HCT116 (cell line): ENCODE measurements at regions not wholly inside any gene's neighbourhood (a gene's known extent, or its start where the extent isn't known, plus 50 kb on each side); places are given as distances from the start of the nearest gene placed in this dataset.

Source experiments
- ATAC-seq: fragments of 200-7000 bp; cut with Tn5 transposase; 2 replicates; pipeline ENCODE4 v1.9.1; 2020; ENCODE audit warnings: mild to moderate bottlenecking, moderate library complexity
- BruUV-seq: library from RNA; stranded (reverse); fragments of 400-500 nt; replicated peaks from 2 replicates; lab custom pipeline; 2021; lab: Mats Ljungman, UMichigan
- CTCF ChIA-PET: fragments of 300-600 bp; sonication (Branson Sonifier 250); formaldehyde crosslinking; loops from one replicate; lab custom pipeline; 2021; ENCODE audit warnings: antibody characterized with exemption; lab: Charles Lee
- POLR2A ChIA-PET: fragments of 300-600, 350-600 bp; sonication (Branson Sonifier 250); formaldehyde crosslinking; loops from one replicate; lab custom pipeline; 2021; ENCODE audit warnings: antibody characterized with exemption; lab: Charles Lee
- RAD21 ChIA-PET, 2 experiments: fragments of 300-600 bp; sonication (Branson Sonifier 250); formaldehyde crosslinking; loops; one replicate each; lab custom pipeline; 2023; ENCODE audit warnings: low total read pairs in 2 of 2; ENCODE audit not compliant: uncharacterized antibody in 2 of 2, unreplicated experiment in 2 of 2, low non-redundant PET in 1 of 2; lab: Charles Lee
- DNase-seq: peaks from one replicate; pipeline ENCODE4 v3.0.0-alpha.2; 2010; ENCODE audit warnings: low read depth, low spot score
- H2AFZ ChIP-seq: fragments of 200-600 bp; shearing (Covaris generic), sonication (generic); 2 replicates; pipeline ENCODE4 v1.6.1; 2017; ENCODE audit warnings: low read depth, mixed run types, mixed read lengths, antibody characterized with exemption, low read length; ENCODE audit not compliant: poor library complexity, severe bottlenecking
- H3K27ac ChIP-seq: 2 replicates; pipeline ENCODE4 v1.5.1; 2012; ENCODE audit warnings: low read depth, low read length
- H3K27me3 ChIP-seq: fragments of 200-600 bp; sonication (generic); 2 replicates; pipeline ENCODE4 v1.6.1; 2016; ENCODE audit warnings: mixed run types, low read length, mixed read lengths; ENCODE audit not compliant: insufficient read depth
- H3K36me3 ChIP-seq, 2 experiments: fragments of 200-500 bp in 1 of 2; fragments of 200-600 bp in 1 of 2; sonication (Bioruptor generic) in 1 of 2; sonication (generic) in 1 of 2; 2 replicates each; pipeline versions ENCODE4 v1.5.1 to v1.6.1; 2014 to 2016; ENCODE audit warnings: low read length in 2 of 2, inconsistent platforms in 1 of 2, mixed read lengths in 1 of 2, mixed run types in 1 of 2; ENCODE audit not compliant: insufficient read depth in 2 of 2, control insufficient read depth in 1 of 2
- H3K4me1 ChIP-seq, 2 experiments: fragments of 200-600 bp in 1 of 2; sonication (generic) in 1 of 2; 2 replicates each; pipeline versions ENCODE4 v1.5.1 to v1.6.1; 2012 to 2017; ENCODE audit warnings: low read length in 2 of 2, inconsistent platforms in 1 of 2, mild to moderate bottlenecking in 1 of 2, mixed read lengths in 1 of 2, mixed run types in 1 of 2, moderate library complexity in 1 of 2; ENCODE audit not compliant: insufficient read depth in 2 of 2, control insufficient read depth in 1 of 2
- H3K4me2 ChIP-seq: fragments of 200-600 bp; sonication (generic); 2 replicates; pipeline ENCODE4 v1.6.1; 2017; ENCODE audit warnings: mixed run types, low read length, mixed read lengths
- H3K4me3 ChIP-seq, 2 experiments: fragments of 200-600 bp in 1 of 2; sonication (generic) in 1 of 2; replicated peaks in 1 of 2; 2 replicates each; pipeline ENCODE4 v1.5.1; 2011 to 2016; ENCODE audit warnings: low read length in 2 of 2, control low read depth in 1 of 2, low read depth in 1 of 2, mild to moderate bottlenecking in 1 of 2, mixed read lengths in 1 of 2, mixed run types in 1 of 2
- H3K79me2 ChIP-seq: fragments of 200-600 bp; sonication (generic); 2 replicates; pipeline ENCODE4 v1.6.1; 2017; ENCODE audit warnings: mild to moderate bottlenecking, mixed run types, low read length, moderate library complexity, mixed read lengths; ENCODE audit not compliant: insufficient read depth
- H3K9ac ChIP-seq: fragments of 200-600 bp; sonication (generic); 2 replicates; pipeline ENCODE4 v1.6.1; 2016; ENCODE audit warnings: low read length, mixed read lengths
- H3K9me2 ChIP-seq: fragments of 200-600 bp; sonication (generic), shearing (Covaris generic); 2 replicates; pipeline ENCODE4 v1.6.1; 2017; ENCODE audit warnings: mixed run types, mild to moderate bottlenecking, moderate library complexity; ENCODE audit not compliant: insufficient read depth
- H3K9me3 ChIP-seq, 2 experiments: fragments of 200-500 bp in 1 of 2; fragments of 200-600 bp in 1 of 2; sonication (Bioruptor generic) in 1 of 2; sonication (generic) in 1 of 2; 2 replicates each; pipeline ENCODE4 v1.6.1; 2014 to 2017; ENCODE audit warnings: low read length in 2 of 2, mixed read lengths in 2 of 2, inconsistent platforms in 1 of 2, low read depth in 1 of 2, mild to moderate bottlenecking in 1 of 2, mixed run types in 1 of 2, moderate library complexity in 1 of 2; ENCODE audit not compliant: control insufficient read depth in 1 of 2, insufficient read depth in 1 of 2
- H4K20me1 ChIP-seq: fragments of 200-600 bp; sonication (generic), shearing (Covaris generic); 2 replicates; pipeline ENCODE4 v1.6.1; 2017; ENCODE audit warnings: mixed run types, mild to moderate bottlenecking, moderate library complexity; ENCODE audit not compliant: insufficient read depth
- ATF3 ChIP-seq: IDR thresholded peaks from 2 replicates; pipeline ENCODE4 v1.6.1; 2012
- CBX3 ChIP-seq: IDR thresholded peaks from 2 replicates; pipeline ENCODE4 v1.6.1; 2012; ENCODE audit warnings: low read depth
- CTCF ChIP-seq, 3 experiments: fragments of 200-600 bp in 1 of 3; sonication (generic) in 1 of 3; IDR thresholded peaks in 2 of 3; conservative IDR thresholded peaks in 1 of 3; 2 replicates each; pipeline ENCODE4 v1.5.1; 2012 to 2017; ENCODE audit warnings: low read depth in 2 of 3, low read length in 2 of 3, antibody characterized with exemption in 1 of 3, borderline replicate concordance in 1 of 3, control low read depth in 1 of 3, mild to moderate bottlenecking in 1 of 3, mixed read lengths in 1 of 3, mixed run types in 1 of 3, moderate library complexity in 1 of 3; ENCODE audit not compliant: insufficient read depth in 1 of 3
- ELF1 ChIP-seq: IDR thresholded peaks from 2 replicates; pipeline ENCODE4 v1.6.1; 2012; ENCODE audit warnings: low read depth, borderline replicate concordance
- EZH2phosphoT487 ChIP-seq: fragments of 200-600 bp; IDR thresholded peaks from 2 replicates; pipeline ENCODE4 v1.6.1; 2018; ENCODE audit warnings: antibody characterized with exemption, borderline replicate concordance
- FOSL1 ChIP-seq: IDR thresholded peaks from 2 replicates; pipeline ENCODE4 v1.6.1; 2012; ENCODE audit warnings: low read depth
- JUND ChIP-seq: IDR thresholded peaks from 2 replicates; pipeline ENCODE4 v1.6.1; 2012
- POLR2A ChIP-seq: IDR thresholded peaks from 2 replicates; pipeline ENCODE4 v1.7.0; 2011; ENCODE audit warnings: borderline replicate concordance; ENCODE audit not compliant: insufficient read depth, insufficient read length; ENCODE audit errors: extremely low read depth
- POLR2AphosphoS5 ChIP-seq: IDR thresholded peaks from 2 replicates; pipeline ENCODE4 v1.6.1; 2011; ENCODE audit warnings: mild to moderate bottlenecking, low read depth, low read length, moderate library complexity
- SIN3A ChIP-seq: IDR thresholded peaks from 2 replicates; pipeline ENCODE4 v1.6.1; 2012; ENCODE audit warnings: low read depth
- SP1 ChIP-seq: IDR thresholded peaks from 2 replicates; pipeline ENCODE4 v1.6.1; 2012; ENCODE audit warnings: low read depth
- SRF ChIP-seq: IDR thresholded peaks from 2 replicates; pipeline ENCODE4 v1.6.1; 2012; ENCODE audit warnings: low read depth
- TCF7L2 ChIP-seq: IDR thresholded peaks from 2 replicates; pipeline ENCODE4 v1.7.0; 2011; ENCODE audit warnings: borderline replicate concordance, inconsistent platforms; ENCODE audit not compliant: insufficient read depth, insufficient read length; ENCODE audit errors: extremely low read depth
- YY1 ChIP-seq: IDR thresholded peaks from 2 replicates; pipeline ENCODE4 v1.6.1; 2011; ENCODE audit warnings: low read length, low read depth, moderate library complexity, mild to moderate bottlenecking; ENCODE audit not compliant: insufficient replicate concordance; ENCODE audit errors: extremely low read depth
- ZFX ChIP-seq: fragments of 450-650 bp; IDR thresholded peaks from 2 replicates; pipeline ENCODE4 v1.6.1; 2017
- ZNF274 ChIP-seq: fragments of 200-500 bp; sonication (Bioruptor generic); IDR thresholded peaks from 2 replicates; pipeline ENCODE4 v1.6.1; 2014; ENCODE audit warnings: mild to moderate bottlenecking, low read depth, low read length, inconsistent platforms
- intact Hi-C: fragments of 100-400 bp; cut with micrococcal nuclease; formaldehyde crosslinking; loops from 2 replicates; pipeline ENCODE4 v1.10.0; 2022
- TF ChIP-seq, protein P1 (sequence below): IDR thresholded peaks from 2 replicates; pipeline ENCODE4 v1.6.1; 2012
- TF ChIP-seq, protein P2 (sequence below): IDR thresholded peaks from 2 replicates; pipeline ENCODE4 v1.6.1; 2012; ENCODE audit warnings: low read depth
- TF ChIP-seq, protein P3 (sequence below): IDR thresholded peaks from 2 replicates; pipeline ENCODE4 v1.6.1; 2011; ENCODE audit warnings: mild to moderate bottlenecking, low read length, moderate library complexity; ENCODE audit not compliant: insufficient replicate concordance; ENCODE audit errors: extremely low read depth

- no peak overlapping the region for H2AFZ ChIP-seq
- BruUV-seq: no TSS peak
- no peak overlapping the region for H3K27ac ChIP-seq
- no peak for ATAC-seq
- POLR2A ChIA-PET: no interaction called here
- H3K79me2 ChIP-seq: no peaks in the 10 kb centered on the region
- H3K4me2 ChIP-seq: no peak overlapping the region
- intact Hi-C loops: no loop called here
- no peaks in the 10 kb centered on the region for H3K9me2 ChIP-seq
- no peak overlapping the region for H3K9ac ChIP-seq
- H4K20me1 ChIP-seq: no peaks in the 10 kb centered on the region
- H3K4me1 ChIP-seq: no peaks in the 10 kb centered on the region
- H3K36me3 ChIP-seq: no peaks in the 10 kb centered on the region
- no peak overlapping the region for H3K4me3 ChIP-seq
- TF ChIP-seq ZFX (no peak), ELF1 (no peak), EZH2phosphoT487 (no peak), CBX3 (no peak), POLR2A (no peak), SP1 (no peak), TCF7L2 (no peak), POLR2AphosphoS5 (no peak), YY1 (no peak), FOSL1 (no peak), ZNF274 (no peak), SIN3A (no peak), JUND (no peak), CTCF (IDR thresholded peaks at IDR 0.05 in 2 of 3, conservative IDR thresholded peaks at IDR 0.05 in 1 of 3; ENCODE audit: borderline replicate concordance in 1 of 3, insufficient read depth in 1 of 3, low read depth in 2 of 3, low read length in 2 of 3) (no peak), ATF3 (no peak), SRF (no peak)
- TF ChIP-seq, protein P1, sequence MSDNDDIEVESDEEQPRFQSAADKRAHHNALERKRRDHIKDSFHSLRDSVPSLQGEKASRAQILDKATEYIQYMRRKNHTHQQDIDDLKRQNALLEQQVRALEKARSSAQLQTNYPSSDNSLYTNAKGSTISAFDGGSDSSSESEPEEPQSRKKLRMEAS: no peak
- TF ChIP-seq, protein P2, sequence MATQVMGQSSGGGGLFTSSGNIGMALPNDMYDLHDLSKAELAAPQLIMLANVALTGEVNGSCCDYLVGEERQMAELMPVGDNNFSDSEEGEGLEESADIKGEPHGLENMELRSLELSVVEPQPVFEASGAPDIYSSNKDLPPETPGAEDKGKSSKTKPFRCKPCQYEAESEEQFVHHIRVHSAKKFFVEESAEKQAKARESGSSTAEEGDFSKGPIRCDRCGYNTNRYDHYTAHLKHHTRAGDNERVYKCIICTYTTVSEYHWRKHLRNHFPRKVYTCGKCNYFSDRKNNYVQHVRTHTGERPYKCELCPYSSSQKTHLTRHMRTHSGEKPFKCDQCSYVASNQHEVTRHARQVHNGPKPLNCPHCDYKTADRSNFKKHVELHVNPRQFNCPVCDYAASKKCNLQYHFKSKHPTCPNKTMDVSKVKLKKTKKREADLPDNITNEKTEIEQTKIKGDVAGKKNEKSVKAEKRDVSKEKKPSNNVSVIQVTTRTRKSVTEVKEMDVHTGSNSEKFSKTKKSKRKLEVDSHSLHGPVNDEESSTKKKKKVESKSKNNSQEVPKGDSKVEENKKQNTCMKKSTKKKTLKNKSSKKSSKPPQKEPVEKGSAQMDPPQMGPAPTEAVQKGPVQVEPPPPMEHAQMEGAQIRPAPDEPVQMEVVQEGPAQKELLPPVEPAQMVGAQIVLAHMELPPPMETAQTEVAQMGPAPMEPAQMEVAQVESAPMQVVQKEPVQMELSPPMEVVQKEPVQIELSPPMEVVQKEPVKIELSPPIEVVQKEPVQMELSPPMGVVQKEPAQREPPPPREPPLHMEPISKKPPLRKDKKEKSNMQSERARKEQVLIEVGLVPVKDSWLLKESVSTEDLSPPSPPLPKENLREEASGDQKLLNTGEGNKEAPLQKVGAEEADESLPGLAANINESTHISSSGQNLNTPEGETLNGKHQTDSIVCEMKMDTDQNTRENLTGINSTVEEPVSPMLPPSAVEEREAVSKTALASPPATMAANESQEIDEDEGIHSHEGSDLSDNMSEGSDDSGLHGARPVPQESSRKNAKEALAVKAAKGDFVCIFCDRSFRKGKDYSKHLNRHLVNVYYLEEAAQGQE: no peak
- TF ChIP-seq, protein P3, sequence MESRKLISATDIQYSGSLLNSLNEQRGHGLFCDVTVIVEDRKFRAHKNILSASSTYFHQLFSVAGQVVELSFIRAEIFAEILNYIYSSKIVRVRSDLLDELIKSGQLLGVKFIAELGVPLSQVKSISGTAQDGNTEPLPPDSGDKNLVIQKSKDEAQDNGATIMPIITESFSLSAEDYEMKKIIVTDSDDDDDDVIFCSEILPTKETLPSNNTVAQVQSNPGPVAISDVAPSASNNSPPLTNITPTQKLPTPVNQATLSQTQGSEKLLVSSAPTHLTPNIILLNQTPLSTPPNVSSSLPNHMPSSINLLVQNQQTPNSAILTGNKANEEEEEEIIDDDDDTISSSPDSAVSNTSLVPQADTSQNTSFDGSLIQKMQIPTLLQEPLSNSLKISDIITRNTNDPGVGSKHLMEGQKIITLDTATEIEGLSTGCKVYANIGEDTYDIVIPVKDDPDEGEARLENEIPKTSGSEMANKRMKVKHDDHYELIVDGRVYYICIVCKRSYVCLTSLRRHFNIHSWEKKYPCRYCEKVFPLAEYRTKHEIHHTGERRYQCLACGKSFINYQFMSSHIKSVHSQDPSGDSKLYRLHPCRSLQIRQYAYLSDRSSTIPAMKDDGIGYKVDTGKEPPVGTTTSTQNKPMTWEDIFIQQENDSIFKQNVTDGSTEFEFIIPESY: no peak
- TF ChIP-seq, all 23 proteins: peak for 0
- ChIA-PET RAD21 (no interaction called here), CTCF (no interaction called here)
- Histone ChIP-seq H3K27me3 (no peaks in the 10 kb centered on the region), H3K9me3 (no peaks in the 10 kb centered on the region)
- DNase-seq: no peak
Observed at GRCh38 chr4:123945301-123945700, 548.7 kb downstream of the SPRY1 start.
